ENCODE measurements at regions not wholly inside any gene's neighbourhood (a gene's known extent, or its start where the extent isn't known, plus 50 kb on each side); places are given as distances from the start of the nearest gene placed in this dataset.
"Not testable (repeated sequence)": the region's sequence is repeated elsewhere in the genome, so short reads cannot be mapped to it uniquely, and the experiment has no call there.

DNA sequence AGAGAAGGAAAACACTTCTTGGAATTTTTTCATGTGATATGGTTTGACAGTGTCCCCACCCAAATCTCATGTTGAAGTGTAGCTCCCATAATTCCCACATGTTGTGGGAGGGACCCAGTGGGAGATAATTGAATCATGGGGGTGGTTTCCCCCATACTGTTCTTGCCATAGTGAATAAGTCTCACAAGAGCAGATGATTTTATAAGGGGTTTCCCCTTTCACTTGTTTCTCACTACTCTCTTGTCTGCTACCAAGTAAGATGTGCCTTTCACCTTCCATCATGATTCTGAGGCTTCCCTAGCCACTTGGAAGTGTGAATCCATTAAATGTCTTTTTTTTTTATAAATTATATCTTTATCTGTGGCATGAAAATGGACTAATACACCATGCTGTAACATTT, 250.7 kb downstream of the LPIN1 start:
- no peak for DNase-seq

DNA sequence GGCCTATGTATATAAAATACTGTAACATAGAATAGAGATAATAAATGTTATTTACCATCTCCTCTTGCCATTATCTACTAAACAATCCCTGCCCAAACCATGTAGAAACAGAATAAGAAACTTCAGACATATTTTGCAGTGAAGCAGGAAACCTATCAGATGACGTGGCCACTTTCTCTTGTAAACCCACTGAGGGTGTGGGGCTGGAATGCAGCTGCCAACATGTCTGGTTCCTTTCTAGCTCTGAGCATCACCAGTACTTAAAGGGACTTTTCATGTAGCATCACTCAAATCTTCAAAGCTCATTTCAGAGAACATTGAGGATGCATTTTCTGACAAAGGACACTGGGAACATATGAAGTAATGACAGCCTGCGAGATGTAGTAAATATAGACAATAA, 251.8 kb downstream of the LPIN1 start:
- no peak for DNase-seq

DNA sequence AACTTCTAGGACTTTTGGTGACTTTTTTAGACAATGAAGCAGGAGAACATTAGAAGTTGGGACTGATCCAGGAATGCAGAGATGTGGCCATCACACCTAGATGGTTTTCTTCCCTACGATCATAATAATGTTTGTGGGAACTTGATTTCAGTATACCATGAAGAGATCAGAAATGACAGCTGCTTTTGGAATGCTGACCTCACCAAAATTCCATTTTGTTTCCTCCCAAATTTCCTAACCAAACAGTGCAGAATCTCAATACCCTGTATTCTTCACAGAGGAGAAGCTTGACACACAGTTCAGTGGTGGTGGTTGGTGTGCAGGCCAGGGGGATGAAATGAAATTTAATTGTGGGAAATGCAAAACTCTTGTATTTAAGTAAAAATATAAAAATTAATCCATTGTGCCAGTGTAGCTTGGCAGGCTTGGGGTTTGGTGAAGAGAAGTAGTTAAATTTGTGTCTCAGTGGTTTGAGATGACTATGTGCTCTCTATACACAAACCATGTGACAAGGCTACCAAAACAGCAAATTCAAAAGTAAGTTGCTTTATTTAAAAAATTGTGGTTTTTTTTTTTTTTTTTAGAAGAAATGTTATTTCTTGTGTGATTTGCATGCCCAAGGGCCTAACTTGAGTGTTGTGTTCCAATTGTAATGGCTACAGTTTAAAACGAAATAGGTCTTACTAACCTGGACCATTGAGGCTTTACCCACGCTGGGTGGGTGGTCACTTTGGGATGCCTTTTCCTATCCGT, 252.4 kb downstream of the LPIN1 start:
- no peak for DNase-seq

DNA sequence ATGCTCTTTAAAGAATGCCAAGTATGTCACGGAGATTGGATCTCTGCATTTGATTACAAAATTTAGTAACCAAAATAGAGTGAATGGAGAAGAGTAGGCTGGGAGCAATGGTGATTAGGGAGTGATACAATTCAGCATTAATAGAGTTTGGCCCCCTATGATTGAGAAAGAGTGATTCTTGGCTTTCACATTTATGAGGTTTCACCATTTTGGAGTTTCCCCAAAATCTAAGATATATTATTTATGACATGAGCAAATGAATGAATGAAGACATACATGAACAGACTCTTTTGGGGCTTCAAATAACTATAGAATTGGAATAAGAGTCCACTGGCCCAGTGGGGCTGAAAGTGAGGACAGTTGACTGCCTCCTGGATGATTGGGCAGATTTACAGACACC, 255.2 kb downstream of the LPIN1 start:
- DNase-seq, result no peak

DNA sequence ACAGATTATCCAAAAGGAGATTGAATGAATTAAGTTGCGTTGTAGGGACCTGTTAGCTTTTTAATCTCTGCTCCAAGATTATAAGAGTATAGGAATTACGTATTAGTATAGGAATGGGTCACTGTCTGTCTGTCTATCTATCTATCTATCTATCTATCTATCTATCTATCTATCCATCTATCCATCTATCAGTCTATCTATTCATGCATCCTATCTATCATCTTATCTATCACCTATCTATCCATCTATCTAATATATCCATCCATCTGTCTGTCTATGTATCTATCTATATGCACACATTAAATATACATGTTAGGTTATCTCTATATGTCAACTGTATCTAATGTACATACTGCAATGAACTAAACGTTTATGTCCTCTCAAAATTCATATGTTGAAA, 255.8 kb downstream of the LPIN1 start:
- DNase-seq, result no peak

DNA sequence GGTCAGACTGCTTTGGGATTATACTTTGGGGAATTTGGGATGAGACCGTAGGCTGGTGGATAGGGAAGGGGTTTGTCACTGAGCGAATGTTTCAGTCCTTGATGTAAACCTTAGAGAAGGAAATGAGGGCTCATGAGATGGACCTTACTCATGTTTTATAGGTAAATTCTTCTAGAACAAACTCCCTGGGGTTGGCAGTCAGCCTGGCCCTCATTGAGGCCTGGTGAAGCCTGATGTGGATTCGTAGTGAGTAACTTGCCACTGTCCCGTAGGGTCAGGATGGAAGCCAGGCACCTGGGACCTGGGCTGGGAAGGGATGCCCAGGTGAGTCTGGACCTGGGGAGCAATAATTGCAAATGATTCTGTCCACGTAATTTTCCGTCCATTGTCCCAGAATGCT, 258.3 kb downstream of the LPIN1 start:
- no peak for DNase-seq

DNA sequence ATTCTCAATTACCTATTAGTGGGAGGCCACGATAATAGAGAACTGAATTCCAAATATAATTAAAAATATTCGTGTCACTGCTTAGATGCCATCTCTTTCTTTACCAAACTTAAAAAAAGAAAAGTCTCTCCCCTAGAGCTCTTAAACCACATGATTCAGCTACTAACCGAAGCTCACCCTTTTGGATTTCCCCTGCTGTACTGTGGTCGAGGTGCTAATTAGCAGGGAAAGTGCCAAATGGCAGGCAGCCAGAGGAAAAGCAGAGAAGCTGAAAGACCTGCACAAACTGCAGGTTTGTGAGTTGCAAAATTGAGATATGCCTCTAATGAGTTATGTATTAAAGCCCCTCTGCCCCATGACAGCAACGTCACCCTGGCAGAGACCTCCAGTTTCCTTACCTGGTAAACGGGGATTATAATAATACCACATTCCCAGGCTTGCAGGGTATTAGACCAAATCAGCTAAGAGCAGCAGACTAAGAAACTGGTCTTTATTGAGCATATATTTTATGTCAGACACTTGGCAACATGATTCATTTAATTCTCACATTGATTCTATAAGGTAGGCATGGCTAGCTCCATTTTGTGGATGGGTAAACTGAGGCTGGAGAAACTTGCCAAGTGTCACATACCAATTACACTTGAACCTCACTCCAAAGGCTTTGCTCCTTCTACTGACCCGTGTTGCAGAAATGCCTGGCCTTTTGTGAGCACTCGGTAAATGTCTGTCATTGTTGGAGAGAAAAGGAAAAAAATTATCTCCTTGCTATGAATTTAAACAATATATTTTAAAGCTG, 259.7 kb downstream of the LPIN1 start:
- DNase-seq, result peak; percentile 71 to 75

DNA sequence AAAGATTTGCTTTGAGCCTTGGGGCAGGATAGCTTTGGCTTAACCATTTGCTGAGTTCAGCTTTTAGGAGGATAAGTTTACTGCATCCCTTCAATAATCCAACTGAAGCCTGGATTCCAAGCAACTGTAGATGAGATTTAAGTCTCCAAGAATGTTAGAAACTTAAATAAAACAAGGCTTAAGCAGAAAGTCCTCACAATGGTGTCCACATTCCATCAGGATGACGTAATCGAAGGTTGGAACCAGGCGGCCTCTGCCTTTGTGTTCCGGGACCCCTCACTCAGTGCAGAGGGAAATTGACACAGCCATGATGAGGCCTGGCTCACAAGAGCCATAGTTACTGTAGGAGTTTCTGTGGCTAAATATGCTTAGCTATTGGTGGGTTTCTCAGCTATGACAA, 260.4 kb downstream of the LPIN1 start:
- no peak for DNase-seq

DNA sequence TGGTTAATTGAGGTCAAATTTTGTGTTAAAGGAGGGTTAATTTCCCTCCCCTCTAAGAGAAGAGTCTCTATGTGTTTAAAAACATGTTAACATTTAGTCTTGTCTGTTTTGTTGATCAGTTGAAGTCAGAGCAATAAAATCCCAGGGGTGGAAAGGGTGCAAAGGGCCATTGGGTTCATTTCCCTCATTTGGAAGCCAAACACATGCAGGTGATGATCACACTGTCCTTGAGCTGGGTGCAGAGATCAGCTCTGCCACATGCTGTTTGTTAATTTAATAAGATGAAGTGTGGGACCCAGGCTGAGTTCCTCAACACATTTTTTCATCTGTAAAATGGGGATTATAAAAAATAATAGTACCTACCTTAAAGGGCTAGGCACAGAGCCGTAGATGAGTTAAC, 260.9 kb downstream of the LPIN1 start:
- no peak for DNase-seq

DNA sequence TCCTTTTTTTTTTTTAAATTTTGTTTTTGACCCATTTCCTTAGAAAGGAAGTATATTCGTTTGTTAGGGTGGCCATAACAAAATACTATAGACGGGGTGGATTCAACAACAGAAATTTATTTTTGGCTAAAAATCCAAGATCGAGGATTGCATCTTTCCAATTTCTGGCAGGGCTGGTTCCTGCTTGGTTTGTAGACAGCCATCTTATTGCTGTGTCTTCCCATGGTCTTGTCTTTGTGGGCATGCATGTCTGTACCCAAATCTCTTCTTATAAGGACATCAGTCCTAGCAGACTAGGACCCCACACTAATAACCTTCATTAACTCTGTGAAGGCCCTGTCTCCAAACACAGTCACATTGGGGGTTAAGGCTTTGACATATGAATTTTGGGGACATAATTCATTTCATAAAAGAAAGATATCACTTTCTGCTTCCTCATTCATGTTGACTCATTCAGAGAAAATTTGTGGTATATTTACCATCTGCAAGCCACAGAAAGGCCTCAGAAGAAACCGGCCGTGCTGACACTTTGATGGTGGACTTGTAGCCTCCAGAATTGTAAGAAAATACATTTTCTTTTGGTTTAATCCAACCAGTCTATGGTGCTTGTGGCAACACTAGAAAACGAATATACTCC, 262.1 kb downstream of the LPIN1 start:
- no peak for DNase-seq

DNA sequence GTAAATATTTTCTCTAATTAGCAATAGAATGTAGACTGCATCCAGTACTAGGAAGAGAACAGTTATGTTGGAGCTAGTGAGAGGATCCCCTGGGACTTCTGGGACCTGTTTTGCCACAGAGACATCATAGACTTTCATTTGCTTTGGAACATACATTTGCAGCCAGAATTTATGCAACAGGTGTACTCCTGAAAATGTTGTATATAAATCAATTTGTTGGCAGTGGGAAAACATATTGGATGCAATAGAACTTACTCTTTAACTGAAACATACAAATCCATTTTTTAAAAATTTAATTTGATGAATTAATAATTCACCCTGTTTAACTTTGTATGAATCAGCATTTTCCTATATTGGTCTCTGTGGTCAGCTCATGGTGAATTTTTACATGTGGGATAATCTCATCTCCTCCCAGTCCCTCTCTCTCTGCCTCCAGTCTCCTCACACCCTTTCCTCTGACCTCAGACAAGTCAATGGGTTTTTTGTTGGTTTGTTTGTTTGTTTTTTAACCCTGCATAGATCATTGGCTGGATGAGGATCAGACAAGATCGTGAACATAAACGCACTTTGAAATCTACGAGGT, 263.0 kb downstream of the LPIN1 start:
- DNase-seq, result no peak

DNA sequence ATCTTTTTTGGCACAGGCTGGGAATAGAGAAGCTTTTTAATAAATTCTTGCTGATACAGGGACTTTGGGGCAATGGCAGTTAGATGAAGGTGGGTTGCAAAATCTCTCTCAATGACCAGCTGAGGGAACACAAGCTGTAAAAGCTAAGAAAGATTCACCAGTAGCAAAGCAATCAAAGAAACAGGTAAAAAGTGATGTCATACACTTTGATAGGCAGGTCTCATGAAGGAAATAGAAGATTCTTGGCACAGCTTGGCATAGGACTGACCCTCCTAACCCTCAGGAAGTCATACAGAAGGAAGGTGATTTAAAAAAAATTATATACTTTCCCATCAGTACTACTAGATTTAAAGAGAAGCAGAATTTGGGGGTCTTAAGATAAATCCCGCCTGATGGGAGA, 263.6 kb downstream of the LPIN1 start:
- no peak for DNase-seq

DNA sequence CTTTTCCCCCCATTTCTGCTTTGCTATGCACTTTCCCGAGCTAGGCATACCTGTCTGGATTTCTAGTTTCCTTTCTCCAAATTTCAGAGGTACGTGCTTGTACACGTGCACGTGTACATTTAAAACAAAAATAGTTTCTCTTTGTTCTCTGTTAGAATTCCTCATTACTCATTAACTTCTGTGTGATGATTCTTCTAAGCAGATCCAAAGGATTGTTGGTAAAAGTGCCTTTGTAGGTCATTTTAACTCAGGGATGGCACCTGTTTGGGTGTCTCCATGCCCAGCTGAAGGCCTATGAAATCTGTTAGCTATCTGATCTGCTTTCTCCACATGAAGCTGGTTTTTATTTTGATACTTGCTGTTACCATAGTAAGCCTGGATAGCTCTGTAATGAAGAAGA, 264.3 kb downstream of the LPIN1 start:
- no peak for DNase-seq

DNA sequence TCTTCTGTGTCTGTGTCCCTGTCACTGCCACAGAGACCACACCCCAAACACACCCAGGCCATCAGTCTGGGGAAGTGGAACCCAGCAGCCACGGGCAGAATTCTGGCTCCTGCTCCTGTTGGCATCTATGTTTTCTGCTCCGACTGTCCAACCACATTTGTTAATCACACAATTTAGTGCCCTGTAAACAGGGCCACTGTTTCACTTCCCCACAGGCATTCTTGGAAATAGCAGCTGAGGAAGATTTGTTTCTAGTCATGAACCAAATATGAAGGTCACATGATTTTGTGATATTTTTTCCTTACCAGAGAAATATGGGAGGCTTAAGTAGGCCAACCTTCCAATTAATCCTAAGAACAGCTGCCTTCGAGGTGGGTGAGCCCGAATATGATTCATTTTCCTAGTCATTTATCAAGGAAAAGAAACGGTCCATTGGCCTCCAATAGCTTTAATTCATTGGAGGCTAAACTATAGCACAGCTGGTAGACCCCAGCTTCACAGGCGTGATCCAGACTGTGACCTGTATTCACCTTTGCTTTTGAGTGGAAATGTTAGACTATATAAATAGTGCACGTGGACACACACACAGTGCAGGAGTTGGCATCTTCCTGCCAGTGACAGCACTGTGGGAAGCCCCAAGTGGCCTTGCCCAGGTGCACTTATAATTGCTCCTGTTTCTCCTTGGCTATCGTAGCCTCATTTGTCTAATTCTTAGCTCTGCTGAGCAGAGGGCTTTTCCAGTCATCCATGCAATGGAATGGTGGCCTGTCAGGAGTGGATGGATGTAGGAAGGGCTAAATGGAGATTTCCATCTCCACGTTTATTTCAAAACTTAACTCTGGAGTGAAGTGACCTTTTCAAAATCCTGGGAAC, 267.9 kb downstream of the LPIN1 start:
- no peak for DNase-seq

DNA sequence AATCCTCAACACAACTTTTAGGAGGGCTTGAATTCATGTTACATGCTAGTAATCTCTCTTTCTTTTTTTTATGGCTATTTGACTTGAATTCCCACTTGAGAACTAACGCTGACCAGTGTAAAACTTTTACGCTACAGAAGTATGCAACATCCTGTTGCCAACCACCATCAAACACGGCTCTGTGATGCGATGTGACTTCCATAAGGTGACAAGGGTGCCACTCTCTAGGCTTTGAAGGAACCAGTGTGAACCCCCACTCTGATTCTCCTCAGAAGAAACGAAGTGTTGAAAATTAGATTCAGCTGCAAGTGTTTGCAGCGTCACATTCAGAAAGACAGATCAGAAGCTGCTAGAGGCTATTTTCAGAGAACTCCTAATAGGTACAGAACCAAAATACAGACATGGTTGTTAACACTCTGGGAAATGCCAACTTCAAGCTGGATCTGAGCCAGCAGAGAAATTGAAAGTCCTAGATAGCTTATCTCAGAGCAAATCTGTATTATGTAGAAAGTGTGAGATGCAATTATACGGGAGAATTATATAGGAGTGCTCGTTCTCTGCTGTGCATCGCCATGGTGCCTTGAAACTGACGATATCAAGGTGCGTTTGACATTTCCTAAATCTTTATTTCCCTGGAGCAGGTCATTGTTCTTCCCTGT, 271.2 kb downstream of the LPIN1 start:
- DNase-seq, result no peak

DNA sequence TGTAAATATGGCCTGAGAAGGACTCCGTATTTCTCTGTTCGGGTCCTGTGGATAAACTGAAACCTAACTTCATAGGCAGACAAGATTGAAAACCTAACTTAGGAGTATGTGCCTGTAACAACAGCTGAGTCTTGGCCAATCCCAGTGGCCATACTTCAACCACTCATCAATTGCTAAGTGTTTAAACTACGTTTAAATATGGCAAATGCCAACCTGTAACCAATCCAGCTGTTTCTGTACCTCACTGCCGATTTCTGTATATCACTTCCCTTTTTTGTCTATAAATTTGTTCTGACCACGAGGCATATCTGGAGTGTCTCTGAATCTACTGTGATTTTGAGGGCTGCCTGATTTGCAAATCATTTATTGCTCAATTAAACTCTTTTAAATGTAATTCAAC, 272.3 kb downstream of the LPIN1 start:
- DNase-seq, result not testable (repeated sequence)

DNA sequence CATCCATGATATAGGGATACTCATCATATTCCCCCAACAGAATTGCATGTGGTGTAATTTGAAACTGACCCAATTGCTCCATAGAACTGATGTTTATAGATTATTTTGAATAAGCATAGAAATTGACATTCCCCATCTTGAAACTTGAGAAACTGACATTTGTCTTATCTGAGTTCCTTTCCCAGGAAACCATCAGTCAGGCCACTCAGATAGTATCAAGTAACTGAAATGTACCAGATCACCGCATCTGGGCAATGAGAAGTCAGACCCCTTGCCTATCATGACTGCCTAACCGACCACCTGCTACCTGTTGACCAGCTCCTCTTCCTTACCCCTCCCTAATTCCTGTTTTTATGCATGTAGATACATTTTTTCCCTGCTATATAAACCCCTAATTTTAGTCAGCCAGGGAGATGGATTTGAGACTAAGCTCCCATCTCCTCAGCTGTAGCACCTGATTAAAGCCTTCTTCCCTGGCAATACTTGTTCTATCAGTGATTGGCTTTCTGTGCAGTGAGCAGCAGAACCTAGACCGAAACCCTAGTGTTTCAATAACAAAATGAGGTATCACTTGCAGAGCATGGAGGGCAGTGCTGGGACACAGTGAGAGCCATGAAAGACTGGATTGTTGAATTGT, 274.5 kb downstream of the LPIN1 start:
- DNase-seq, result no peak

DNA sequence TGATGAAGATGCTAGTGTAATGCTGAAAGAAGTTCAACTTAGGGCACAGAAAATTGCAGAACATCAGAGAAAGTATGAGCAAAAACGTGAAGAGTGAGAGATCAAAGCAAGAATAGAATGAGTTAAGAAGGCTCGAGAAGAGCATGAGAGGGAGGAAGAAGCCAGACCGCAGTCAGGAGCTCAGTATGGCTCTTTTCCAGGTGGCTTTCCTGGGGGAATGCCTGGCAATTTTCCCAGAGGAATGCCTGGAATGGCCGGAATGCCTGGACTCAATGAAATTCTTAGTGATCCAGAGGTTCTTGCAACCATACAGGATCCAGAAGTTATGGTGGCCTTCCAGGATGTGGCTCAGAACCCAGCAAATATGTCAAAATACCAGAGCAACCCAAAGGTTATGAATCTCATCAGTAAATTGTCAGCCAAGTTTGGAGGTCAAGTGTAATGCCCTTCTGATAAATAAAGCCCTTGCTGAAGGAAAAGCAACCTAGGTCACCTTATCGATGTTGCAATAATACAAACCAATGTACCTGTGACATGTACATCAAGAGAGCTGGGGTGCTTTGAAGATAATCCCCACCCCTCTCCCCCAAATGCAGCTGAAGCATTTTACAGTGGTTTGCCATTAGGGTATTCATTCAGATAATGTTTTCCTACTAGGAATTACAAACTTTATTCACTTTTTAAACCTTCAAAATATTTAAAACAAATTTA, 277.9 kb downstream of the LPIN1 start:
- DNase-seq, result not testable (repeated sequence)

DNA sequence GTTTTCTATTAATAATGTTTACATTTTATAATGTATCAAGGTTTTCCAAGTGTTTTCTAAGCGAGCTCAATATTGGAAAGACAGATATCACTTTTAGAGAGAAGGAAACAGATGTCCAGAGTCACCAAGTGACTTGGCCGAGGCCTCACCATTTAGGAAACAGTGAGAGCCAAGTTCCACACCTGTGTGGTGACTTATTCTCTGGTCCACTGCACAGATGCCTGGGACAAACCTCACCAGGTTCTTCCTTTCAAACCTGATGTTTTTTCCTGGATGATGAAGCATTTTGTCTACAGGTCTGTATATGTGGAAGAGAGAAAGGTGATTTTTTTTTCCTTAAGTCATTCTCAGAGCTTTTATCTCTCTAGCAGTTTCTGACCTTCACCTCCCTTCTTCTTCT, 280.7 kb downstream of the LPIN1 start:
- no peak for DNase-seq

DNA sequence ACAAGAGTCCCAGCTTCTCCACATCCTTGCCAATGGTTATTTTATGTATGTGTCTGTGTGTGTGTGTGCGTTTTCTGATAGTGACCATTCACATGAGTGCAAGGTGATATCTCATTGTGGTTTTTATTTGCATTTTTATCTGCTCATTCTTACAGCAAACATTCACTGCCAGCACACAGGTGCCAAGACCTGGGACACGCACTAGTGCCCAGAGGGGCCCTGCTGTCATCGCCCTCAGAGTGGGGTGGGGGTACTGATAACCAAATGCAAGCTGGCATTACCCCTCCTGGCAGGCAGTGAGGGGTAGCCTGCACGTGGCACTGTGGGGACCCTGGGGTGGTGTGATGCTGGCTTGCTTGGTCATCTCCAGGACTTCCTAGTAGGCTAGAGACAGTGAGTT, 285.4 kb downstream of the LPIN1 start:
- no peak for DNase-seq

DNA sequence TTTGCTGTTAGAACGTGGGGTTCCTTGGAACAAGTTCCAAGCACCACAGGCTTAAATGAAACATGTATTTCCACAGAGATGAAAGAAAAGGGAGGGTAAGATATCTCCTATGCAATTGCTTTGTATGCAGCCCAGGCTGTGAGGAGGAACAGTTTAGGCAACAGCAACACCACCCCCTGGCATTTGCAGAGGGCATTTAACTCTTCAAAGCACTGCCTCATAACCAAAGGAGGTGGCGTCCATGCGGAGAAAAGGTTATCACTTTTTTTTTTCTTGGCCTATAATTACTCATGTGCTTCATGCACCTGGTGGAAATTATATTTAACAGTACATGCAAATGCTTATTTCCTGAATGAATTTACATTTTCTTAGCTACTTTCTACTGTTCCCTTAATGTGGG, 286.0 kb downstream of the LPIN1 start:
- DNase-seq, result no peak
